HUES6 (cell line): ENCODE measurements at regions not wholly inside any gene's neighbourhood (a gene's known extent, or its start where the extent isn't known, plus 50 kb on each side); places are given as distances from the start of the nearest gene placed in this dataset.

Experiments used
- H3K27ac ChIP-seq: 2 replicates; pipeline ENCODE4 v1.7.0; 2013; ENCODE audit warnings: low read depth, mild to moderate bottlenecking, low read length, inconsistent platforms
- H3K27me3 ChIP-seq: 2 replicates; pipeline ENCODE4 v1.6.1; 2013; ENCODE audit warnings: low read length; ENCODE audit not compliant: control insufficient read depth, insufficient read depth
- H3K36me3 ChIP-seq: 2 replicates; pipeline ENCODE4 v1.6.1; 2013; ENCODE audit warnings: low read length; ENCODE audit not compliant: control insufficient read depth, insufficient read depth
- H3K4me1 ChIP-seq: 2 replicates; pipeline ENCODE4 v1.6.1; 2013; ENCODE audit warnings: low read length; ENCODE audit not compliant: control insufficient read depth, insufficient read depth
- H3K4me3 ChIP-seq: 2 replicates; pipeline ENCODE4 v1.5.1; 2013; ENCODE audit warnings: low read depth, low read length
- H3K9ac ChIP-seq: one replicate; pipeline ENCODE4 v1.6.1; 2013; ENCODE audit warnings: mild to moderate bottlenecking, low read length
- H3K9me3 ChIP-seq: 2 replicates; pipeline ENCODE4 v1.6.1; 2013; ENCODE audit warnings: low read depth, low read length; ENCODE audit not compliant: control insufficient read depth, insufficient read depth

GRCh38 chr14:50040401-50040775, 76.0 kb downstream of the VCPKMT start:
- Histone ChIP-seq H3K4me3 (no peak overlapping the region), H3K9me3 (peaks cover 3% of the 10 kb centered on the region; the same call in 1 of the 2 replicates), H3K4me1 (peaks cover 6% of the 10 kb centered on the region; the same call in 1 of the 2 replicates), H3K27me3 (no peaks in the 10 kb centered on the region), H3K9ac (no peak overlapping the region), H3K27ac (no peak overlapping the region), H3K36me3 (no peaks in the 10 kb centered on the region)

GRCh38 chr14:50040895-50041465, 75.4 kb downstream of the VCPKMT start:
- H3K4me3 ChIP-seq, result no peak overlapping the region
- H3K4me1 ChIP-seq, result peaks cover 8% of the 10 kb centered on the region; the same call in 1 of the 2 replicates
- H3K9ac ChIP-seq, result no peak overlapping the region
- no peak overlapping the region for H3K27ac ChIP-seq
- H3K27me3 ChIP-seq, result no peaks in the 10 kb centered on the region
- H3K36me3 ChIP-seq, result no peaks in the 10 kb centered on the region
- peaks cover 8% of the 10 kb centered on the region; the same call in 1 of the 2 replicates for H3K9me3 ChIP-seq

- no peak overlapping the region for H3K27ac ChIP-seq
- no peak overlapping the region for H3K9ac ChIP-seq
- H3K36me3 ChIP-seq, result no peaks in the 10 kb centered on the region
- peaks cover 9% of the 10 kb centered on the region; the same call in 1 of the 2 replicates for H3K9me3 ChIP-seq
- no peaks in the 10 kb centered on the region for H3K27me3 ChIP-seq
- H3K4me3 ChIP-seq, result no peak overlapping the region
- peaks cover 9% of the 10 kb centered on the region; the same call in 1 of the 2 replicates for H3K4me1 ChIP-seq
Measured at GRCh38 chr14:50041980-50042379, 74.4 kb downstream of the VCPKMT start.

- H3K9ac ChIP-seq, result no peak overlapping the region
- peaks cover 12% of the 10 kb centered on the region; the same call in 1 of the 2 replicates for H3K4me1 ChIP-seq
- no peak overlapping the region for H3K4me3 ChIP-seq
- H3K9me3 ChIP-seq, result peaks cover 9% of the 10 kb centered on the region; the same call in 1 of the 2 replicates
- H3K27me3 ChIP-seq, result no peaks in the 10 kb centered on the region
- no peaks in the 10 kb centered on the region for H3K36me3 ChIP-seq
- no peak overlapping the region for H3K27ac ChIP-seq
Measured at GRCh38 chr14:50044042-50044651, 72.2 kb downstream of the VCPKMT start.

GRCh38 chr14:50045039-50045711, 71.2 kb downstream of the VCPKMT start:
- Histone ChIP-seq H3K9me3 (peaks cover 9% of the 10 kb centered on the region; the same call in 1 of the 2 replicates), H3K27me3 (no peaks in the 10 kb centered on the region), H3K9ac (no peak overlapping the region), H3K27ac (no peak overlapping the region), H3K4me1 (peaks cover 11% of the 10 kb centered on the region; the same call in 1 of the 2 replicates), H3K4me3 (no peak overlapping the region), H3K36me3 (no peaks in the 10 kb centered on the region)

- no peaks in the 10 kb centered on the region for H3K27me3 ChIP-seq
- H3K4me3 ChIP-seq, result no peak overlapping the region
- H3K4me1 ChIP-seq, result peaks cover 6% of the 10 kb centered on the region; the same call in 1 of the 2 replicates
- H3K9me3 ChIP-seq, result peaks cover 9% of the 10 kb centered on the region; the same call in 1 of the 2 replicates
- H3K27ac ChIP-seq, result peak overlapping the region; percentile 39; the same call in 1 of the 2 replicates
- no peaks in the 10 kb centered on the region for H3K36me3 ChIP-seq
- no peak overlapping the region for H3K9ac ChIP-seq
Measured at GRCh38 chr14:50045837-50046236, 70.5 kb downstream of the VCPKMT start.

GRCh38 chr14:50047274-50047676, 69.1 kb downstream of the VCPKMT start:
- H3K27ac ChIP-seq, result no peak overlapping the region
- H3K27me3 ChIP-seq, result no peaks in the 10 kb centered on the region
- H3K9ac ChIP-seq, result peak overlapping the region; percentile 34
- H3K36me3 ChIP-seq, result no peaks in the 10 kb centered on the region
- H3K9me3 ChIP-seq, result peaks cover 9% of the 10 kb centered on the region; the same call in 1 of the 2 replicates
- peaks cover 6% of the 10 kb centered on the region; the same call in 1 of the 2 replicates for H3K4me1 ChIP-seq
- H3K4me3 ChIP-seq, result no peak overlapping the region

- no peaks in the 10 kb centered on the region for H3K36me3 ChIP-seq
- no peaks in the 10 kb centered on the region for H3K27me3 ChIP-seq
- H3K9me3 ChIP-seq, result peaks cover 5% of the 10 kb centered on the region; the same call in 1 of the 2 replicates
- no peak overlapping the region for H3K4me3 ChIP-seq
- H3K4me1 ChIP-seq, result peaks cover 6% of the 10 kb centered on the region; the same call in 1 of the 2 replicates
- H3K9ac ChIP-seq, result no peak overlapping the region
- H3K27ac ChIP-seq, result no peak overlapping the region
Measured at GRCh38 chr14:50049093-50049492, 67.3 kb downstream of the VCPKMT start.

- Histone ChIP-seq H3K4me1 (peaks cover 6% of the 10 kb centered on the region; the same call in 1 of the 2 replicates), H3K4me3 (no peak overlapping the region), H3K9me3 (peaks cover 5% of the 10 kb centered on the region; the same call in 1 of the 2 replicates), H3K27me3 (no peaks in the 10 kb centered on the region), H3K36me3 (no peaks in the 10 kb centered on the region), H3K9ac (no peak overlapping the region), H3K27ac (no peak overlapping the region)
Measured at GRCh38 chr14:50049703-50050570, 66.4 kb downstream of the VCPKMT start.

GRCh38 chr14:50051106-50051505, 65.3 kb downstream of the VCPKMT start:
- Histone ChIP-seq H3K27ac (no peak overlapping the region), H3K9ac (no peak overlapping the region), H3K36me3 (no peaks in the 10 kb centered on the region), H3K27me3 (no peaks in the 10 kb centered on the region), H3K4me3 (no peak overlapping the region), H3K4me1 (peaks cover 3% of the 10 kb centered on the region; the same call in 1 of the 2 replicates), H3K9me3 (no peaks in the 10 kb centered on the region; the same call in 1 of the 2 replicates)
